NOMO-1 treated with dmso at 0.1 percent for 144 hours (cell line): ENCODE measurements at regions not wholly inside any gene's neighbourhood (a gene's known extent, or its start where the extent isn't known, plus 50 kb on each side); places are given as distances from the start of the nearest gene placed in this dataset.

Source experiments
- DNase-seq: peaks from one replicate; lab custom pipeline; 2025; ENCODE audit not compliant: unreplicated experiment; lab: John Stamatoyannopoulos, UW

GRCh38 chr7:46233585-46234329, 312.7 kb upstream of the IGFBP3 start:
- DNase-seq = no peak

GRCh38 chr7:46230990-46231305, 309.9 kb upstream of the IGFBP3 start:
- DNase-seq = no peak

- no peak for DNase-seq
These were observed 309.4 kb upstream of the IGFBP3 start for GRCh38 chr7:46230298-46230989.

GRCh38 chr7:46229409-46229808, 308.3 kb upstream of the IGFBP3 start:
- no peak for DNase-seq

GRCh38 chr7:46226860-46227259, 305.8 kb upstream of the IGFBP3 start:
- no peak for DNase-seq

- no peak for DNase-seq
These were observed 303.3 kb upstream of the IGFBP3 start for GRCh38 chr7:46224363-46224762.

- DNase-seq = no peak
These were observed 299.1 kb upstream of the IGFBP3 start for GRCh38 chr7:46220066-46220630.

- no peak for DNase-seq
These were observed 297.6 kb upstream of the IGFBP3 start for GRCh38 chr7:46218461-46219200.

GRCh38 chr7:46215987-46216567, 295.0 kb upstream of the IGFBP3 start:
- DNase-seq = no peak

GRCh38 chr7:46214526-46214925, 293.5 kb upstream of the IGFBP3 start:
- no peak for DNase-seq

- no peak for DNase-seq
These were observed 292.1 kb upstream of the IGFBP3 start for GRCh38 chr7:46213154-46213537.

GRCh38 chr7:46212425-46213153, 291.5 kb upstream of the IGFBP3 start:
- no peak for DNase-seq

GRCh38 chr7:46210467-46210866, 289.4 kb upstream of the IGFBP3 start:
- DNase-seq = no peak

GRCh38 chr7:46209611-46210388, 288.7 kb upstream of the IGFBP3 start:
- no peak for DNase-seq

- DNase-seq = no peak
These were observed 287.8 kb upstream of the IGFBP3 start for GRCh38 chr7:46208635-46209525.

GRCh38 chr7:46207931-46208634, 287.0 kb upstream of the IGFBP3 start:
- no peak for DNase-seq

GRCh38 chr7:46206476-46207060, 285.5 kb upstream of the IGFBP3 start:
- DNase-seq = no peak

- DNase-seq = no peak
These were observed 284.4 kb upstream of the IGFBP3 start for GRCh38 chr7:46205478-46205877.
